NOMO-1 treated with dmso at 0.1 percent for 144 hours (cell line): ENCODE measurements at regions not wholly inside any gene's neighbourhood (a gene's known extent, or its start where the extent isn't known, plus 50 kb on each side); places are given as distances from the start of the nearest gene placed in this dataset.
"Not testable (repeated sequence)": the region's sequence is repeated elsewhere in the genome, so short reads cannot be mapped to it uniquely, and the experiment has no call there.

Experiments
- DNase-seq: peaks from one replicate; lab custom pipeline; 2025; ENCODE audit not compliant: unreplicated experiment; lab: John Stamatoyannopoulos, UW

DNA sequence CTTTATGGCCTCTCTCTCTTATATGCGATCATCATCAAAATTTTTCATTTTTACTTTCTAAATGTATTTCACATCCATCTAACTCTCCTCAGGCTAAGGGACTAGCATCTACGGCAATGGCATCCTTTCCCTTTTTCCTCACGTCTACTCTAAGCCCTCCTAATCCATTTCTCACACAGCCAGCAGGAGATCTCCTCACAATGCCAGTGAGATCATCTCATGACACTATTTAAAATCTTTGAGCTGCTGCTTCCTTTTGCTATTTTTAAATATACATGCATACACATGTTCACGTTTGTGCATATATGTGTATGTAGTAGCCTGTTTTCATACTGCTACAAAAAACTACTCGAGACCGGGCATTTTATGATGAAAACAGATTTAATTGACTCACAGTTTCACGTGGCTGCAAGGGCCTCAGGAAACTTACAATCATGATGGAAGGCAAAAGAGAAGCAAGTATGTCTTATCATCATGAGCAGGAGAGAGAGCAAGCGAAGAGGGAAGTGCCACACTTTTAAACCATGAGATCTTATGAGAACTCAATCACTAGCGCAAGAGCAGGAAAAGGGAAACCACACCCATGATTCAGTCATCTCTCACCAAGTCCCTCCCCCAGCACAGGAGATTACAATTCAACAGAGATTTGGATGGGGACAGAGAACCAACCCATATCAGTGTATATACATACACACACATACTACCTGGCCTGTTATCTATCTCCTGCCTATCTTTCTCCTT is 599.2 kb upstream of the ROBO1 start:
- DNase-seq = no peak

DNA sequence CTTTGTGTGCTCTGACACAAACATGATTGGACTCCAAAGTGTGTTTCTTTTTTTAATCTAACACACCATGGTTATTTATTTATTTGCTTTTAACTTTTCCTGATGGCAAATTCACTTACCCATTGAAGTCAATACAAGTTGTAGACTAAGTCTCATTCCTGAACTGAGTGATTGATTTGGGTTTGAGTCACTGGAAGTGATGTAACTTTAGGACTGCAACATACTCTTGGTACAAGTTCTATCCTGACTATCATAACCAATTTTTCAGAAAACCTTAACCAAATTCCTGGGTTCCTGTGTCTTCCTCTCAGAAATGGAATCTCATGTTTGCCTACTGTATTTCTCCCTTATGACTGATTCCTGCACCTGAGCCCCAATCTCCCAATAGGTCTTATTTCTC is 590.0 kb upstream of the ROBO1 start:
- no peak for DNase-seq

DNA sequence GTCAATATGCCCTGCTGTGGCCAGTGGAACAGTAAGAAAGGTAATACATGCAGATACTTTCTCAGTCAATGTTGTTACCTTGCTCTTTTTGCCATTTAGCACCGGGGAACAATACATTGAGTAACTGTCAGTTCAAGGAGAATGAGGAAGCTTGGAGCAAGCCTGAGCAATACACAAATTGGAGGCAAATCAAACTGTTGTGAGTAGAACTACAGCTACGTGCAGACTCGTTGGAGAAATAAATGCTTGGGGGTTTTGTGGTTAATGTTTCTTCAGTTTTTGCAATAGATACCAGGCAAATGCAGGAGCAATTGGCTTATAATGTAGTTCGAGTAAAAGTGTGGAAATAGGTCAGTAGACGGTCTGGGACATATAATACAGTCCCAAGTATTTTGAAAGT is 587.3 kb upstream of the ROBO1 start:
- DNase-seq = peak; percentile 97

DNA sequence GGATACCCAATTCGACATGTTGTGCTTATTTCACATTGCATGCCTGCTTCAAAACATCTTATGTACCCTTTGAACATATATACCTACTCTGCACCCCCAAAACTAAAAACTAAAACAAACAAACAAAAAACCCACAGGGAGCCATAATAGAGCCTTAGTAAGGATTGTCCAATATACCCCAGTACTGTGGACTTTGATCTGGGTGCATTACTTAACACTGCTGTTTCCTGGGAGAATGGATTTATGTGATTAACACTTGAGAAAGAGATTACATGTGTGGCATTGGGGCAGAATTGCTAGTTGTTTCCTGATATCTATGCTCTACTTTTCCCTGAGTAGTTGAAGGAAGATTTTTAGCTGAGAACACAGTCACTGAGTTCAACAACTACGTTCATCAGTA is 583.4 kb upstream of the ROBO1 start:
- no peak for DNase-seq

DNA sequence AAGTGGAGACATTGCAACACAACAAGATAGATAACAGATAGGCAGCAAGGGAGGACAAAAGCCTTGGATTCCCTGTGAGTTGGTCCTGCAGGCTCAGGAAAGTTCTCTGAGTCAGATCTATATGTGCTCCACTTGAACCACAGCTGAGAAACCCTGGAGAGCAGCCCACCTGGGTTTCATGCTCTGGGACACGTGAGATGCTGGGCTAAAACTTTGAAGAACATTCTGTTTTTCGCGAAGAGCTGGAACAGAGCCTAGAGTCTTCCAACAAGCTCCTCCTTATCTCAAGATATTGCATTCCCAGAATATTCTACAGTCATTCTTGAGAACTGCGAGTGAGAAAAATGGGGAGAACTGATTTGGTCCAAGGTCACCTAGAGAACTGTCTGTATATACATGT is 583.0 kb upstream of the ROBO1 start:
- no peak for DNase-seq

DNA sequence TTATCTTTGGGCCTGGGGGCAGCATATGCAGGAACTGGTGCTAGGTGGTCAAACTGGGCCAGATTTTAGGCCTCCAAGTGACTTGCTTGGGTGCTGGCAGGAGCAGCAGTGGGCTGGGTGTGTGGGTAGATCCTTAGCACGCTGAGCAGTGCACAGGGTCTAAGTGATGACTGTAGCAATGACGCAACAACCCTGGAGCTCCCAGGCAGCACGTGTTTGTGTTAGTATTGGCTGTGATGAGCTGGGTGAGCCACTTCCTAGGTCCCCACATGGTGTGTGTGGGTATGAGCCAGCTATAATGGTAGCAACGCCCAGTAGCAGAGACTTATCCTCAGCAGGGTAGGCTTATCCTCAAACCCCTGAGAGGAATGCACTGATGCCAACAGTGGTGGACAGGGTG is 570.6 kb upstream of the ROBO1 start:
- no peak for DNase-seq

DNA sequence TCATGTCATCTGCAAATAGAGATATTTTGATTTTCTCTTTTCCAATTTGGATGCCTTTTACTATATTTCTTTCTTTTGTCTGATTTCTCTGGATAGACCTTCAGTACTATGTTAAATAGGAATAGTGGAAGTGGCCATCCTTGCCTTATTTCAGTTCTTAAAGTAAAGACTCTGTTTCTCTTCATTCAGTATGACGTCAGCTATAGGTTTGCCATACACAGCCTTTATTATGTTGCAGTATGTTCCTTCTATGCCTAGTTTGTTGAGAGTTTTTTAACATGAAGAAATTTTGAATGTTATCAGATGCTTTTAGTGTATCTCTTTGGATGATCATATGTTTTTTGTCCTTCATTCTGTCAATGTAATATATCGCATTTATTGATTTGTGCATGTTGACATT is 566.7 kb upstream of the ROBO1 start:
- DNase-seq = no peak

DNA sequence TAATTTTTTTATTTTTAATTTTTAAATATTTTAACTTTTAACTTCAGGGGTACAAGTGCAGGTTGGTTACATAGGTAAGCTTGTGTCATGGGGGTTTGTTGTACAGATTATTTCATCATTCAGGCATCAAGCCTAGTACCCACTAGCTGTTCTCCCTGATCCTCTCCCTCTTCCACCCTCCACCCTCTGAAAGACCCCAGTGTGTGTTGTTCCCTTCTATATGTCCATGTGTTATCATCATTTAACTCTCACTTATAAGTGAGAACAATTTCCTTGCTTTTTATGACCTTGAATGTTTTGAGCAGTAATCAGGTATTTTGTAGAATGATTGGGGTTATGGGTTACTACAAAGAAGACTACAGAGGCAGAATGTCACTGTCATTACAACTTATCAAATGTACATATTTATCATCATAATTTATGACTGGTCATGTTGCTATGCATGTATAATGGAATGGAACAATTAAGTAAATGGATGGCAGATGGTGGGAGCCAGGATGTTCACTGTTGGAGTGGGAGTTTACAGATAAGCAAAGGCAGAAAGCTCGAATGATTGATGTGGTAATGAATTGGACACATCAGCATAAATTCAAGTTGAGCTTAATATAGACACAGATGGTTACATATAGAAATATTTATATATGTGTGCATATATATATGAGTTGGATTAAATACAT is 563.8 kb upstream of the ROBO1 start:
- no peak for DNase-seq

DNA sequence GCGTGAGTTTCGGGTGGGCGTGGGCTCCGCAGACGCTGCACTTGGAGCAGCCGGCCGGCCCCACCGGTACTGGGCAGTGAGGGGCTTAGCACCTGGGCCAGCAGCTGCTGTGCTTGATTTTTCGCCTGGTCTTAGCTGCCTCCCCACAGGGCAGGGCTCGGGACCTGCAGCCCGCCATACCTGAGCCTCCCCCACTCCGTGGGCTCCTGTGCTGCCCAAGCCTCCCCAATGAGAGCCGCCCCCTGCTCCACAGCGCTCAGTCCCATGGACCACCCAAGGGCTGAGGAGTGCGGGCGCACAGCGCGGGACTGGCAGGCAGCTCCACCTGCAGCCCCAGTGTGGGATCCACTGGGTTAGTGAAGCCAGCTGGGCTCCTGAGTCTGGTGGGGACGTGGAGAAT is 546.7 kb upstream of the ROBO1 start:
- not testable (repeated sequence) for DNase-seq

DNA sequence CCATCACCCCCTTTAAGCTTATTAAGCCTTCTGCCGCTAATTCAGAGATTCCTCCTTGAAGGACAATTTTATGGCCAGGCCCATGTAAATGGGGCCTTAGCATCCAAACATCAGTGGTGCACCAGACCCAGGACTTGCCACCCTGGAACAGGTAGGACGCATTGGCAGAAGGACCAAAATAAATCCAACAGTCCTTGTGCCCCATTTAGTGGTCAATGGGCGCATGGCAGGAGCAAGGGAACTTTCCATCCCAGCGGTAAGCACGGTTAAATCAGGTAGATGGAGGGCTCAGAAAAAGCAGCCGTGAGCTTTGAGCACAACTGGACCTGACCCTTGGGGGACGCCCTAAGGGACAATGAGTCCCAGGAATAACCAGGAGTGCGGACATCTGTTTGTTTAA is 540.8 kb upstream of the ROBO1 start:
- DNase-seq = no peak

DNA sequence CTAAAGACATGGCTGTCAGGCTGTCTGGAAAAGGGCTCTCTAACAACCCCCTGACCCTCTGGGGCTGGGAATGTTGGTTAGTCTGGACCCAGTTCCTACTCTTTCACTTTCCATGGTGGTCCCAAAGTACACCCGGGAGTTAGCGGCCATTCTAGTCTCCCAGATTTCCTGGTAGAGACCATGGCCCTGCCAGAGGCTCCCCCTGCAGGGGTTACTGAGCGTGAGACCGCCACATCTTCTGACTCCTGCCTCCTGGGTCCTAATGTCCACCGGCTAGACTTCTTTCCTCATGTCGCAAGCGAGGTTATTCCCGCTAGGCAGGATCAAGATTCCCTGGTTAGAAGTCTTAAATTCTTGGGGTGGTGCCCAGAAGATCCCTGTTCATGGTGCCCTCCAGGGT is 540.0 kb upstream of the ROBO1 start:
- no peak for DNase-seq

DNA sequence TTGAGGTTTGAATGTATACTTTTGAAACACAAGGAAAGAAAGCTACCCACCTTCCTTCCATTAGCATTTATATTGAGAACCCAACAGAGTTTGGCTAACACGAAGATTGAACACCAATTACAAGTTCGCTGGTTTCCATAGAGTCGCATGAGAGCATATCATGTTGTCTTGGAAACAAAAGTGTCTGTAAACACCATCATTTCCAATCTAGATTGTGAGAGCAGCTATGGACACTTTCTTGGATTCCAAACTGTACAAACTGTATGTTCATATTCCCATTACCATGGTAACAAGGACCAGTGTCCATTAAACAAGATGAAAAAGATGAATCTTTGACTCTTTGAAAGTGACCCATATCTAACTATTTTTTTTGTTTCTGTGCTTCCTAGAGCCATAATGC is 529.9 kb upstream of the ROBO1 start:
- DNase-seq = no peak

DNA sequence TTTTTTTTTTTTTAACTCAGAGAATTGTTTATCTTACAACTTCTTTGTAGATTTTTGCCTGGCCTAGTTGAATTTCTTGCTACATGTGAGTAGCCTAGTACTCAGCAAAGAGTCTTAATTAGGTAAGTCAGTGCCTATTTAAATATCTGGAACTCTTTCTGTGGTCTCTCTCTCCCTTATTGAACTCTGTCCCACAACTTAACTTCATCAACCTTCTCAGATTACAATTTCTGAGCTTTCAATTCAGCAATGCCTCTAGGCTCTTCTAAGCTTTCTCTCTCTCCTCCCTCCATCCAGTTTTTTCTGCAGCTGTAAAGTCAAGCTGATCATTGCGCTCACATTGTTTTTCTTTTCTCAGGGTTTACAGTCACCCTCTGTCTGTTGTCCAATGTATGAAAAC is 517.6 kb upstream of the ROBO1 start:
- DNase-seq = no peak

DNA sequence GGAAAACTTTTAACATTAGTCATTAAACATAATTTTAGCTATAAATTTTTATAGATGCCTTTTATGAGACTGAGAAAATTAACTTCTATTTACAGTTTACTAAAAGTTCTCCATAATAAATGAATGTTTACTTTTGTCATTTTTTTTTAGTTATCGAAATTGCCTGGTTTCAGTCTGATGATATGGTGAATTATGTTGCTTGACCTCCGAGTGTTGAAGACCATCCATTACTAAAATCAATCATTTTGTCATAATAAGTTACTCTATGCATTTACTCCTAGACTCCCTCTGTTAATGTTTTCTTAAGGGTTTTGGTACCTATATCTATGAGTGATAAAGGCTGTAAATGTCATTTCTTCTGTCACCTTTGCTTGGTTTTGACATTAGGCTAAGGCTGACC is 516.0 kb upstream of the ROBO1 start:
- DNase-seq = no peak

DNA sequence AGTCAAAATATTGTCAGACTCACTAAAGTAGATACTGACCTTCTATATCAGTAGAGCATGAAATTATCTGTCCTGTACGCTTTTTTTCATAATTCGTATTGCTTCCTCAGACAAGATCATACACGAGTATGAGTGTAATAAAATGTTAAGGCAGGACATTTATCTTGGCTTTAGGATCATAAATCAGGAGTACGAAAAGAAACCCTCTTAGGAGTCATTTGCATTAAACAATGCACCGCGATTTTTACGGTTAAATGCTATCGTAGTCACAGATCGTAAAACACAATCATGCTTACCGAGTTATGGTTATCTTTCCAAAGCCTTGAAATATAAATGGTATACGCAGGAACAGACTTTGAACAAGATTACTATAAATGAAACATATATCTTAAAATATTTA is 510.3 kb upstream of the ROBO1 start:
- DNase-seq = no peak

DNA sequence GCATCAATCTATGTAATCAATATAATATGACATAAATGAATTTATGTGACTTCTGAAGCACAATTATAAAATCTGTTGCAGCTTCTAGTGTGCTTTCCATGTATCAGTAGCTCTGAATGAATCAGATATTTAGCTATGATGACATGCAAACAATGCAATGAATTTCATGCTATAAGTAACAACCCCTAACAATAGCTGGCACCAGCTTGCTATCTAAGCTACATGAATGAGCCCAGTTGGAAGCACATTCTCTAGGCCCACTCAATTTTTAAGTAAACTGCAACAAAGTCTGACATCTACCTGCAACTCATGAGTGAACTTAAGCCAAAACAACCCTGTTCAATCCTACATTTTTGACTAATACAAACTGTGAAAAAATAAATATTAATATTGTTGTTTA is 507.3 kb upstream of the ROBO1 start:
- no peak for DNase-seq

DNA sequence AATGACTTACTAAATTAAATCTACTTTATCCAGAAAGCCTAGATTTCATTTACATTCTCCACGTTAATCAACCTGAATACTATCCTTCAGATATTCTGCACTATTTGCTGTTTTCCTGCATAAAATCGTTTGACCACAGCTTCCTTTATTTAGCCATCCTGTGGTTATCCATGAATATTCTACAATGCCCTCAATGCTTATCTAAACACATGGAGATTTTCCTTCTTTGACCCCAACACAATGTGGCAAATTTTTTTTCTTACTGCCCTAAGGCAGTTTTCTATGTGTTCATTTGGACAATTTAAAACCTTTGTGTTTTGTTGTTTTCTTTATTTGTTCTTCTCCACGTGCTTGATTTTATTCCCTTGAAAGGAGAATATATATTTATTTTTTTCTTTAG is 495.5 kb upstream of the ROBO1 start:
- peak; percentile 2 for DNase-seq

DNA sequence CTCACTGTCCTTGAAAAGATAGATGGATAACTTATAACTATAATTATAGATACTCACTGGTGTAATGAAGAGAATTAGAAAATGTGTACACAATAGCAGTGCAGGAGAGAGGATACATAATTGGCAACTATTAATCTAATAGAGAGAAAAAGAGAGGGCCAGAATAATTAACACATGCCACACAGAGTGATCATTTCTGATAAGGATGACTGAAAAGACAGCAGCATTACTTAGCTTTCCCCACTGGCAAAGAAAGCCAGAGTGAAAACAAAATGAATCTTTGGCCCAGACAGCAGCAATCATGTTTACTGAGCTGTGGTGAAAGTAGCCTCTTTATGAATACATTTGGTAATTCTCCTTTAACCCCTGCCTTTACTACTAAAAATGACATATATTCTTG is 493.3 kb upstream of the ROBO1 start:
- DNase-seq = no peak

DNA sequence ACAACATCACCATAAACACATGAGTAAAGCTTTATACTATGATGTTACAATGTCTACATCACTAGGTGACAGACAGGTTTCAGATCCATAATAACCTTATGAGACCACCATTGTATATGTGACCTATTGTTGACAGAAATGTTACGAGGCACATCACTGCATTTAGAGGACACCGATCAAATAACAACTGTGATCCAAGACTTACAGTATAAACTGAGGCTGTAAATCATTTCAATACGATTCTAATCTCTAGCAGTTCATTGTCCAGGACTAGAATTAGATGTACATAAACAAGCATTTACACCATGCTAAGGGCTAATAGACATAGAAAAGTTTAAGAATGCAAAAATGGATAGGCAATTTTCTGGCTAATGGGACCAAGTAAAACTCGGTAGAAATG is 491.9 kb upstream of the ROBO1 start:
- DNase-seq = no peak

DNA sequence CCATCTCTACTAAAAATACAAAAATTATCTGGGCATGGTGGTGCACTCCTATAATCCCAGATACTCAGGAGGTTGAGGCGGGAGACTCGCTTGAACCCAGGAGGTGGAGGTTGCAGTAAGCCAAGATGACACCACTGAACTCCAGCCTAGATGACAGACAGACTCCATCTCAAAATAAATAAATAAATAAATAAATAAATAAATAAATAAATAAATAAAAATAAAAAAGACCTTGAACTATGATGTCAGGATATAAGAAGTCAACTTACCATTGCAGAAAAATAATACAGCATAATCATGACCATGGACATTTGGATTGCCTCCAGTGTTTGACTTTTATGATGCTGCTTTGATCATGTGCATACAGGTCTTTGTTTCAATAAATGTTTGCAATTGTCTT is 484.3 kb upstream of the ROBO1 start:
- DNase-seq = no peak

DNA sequence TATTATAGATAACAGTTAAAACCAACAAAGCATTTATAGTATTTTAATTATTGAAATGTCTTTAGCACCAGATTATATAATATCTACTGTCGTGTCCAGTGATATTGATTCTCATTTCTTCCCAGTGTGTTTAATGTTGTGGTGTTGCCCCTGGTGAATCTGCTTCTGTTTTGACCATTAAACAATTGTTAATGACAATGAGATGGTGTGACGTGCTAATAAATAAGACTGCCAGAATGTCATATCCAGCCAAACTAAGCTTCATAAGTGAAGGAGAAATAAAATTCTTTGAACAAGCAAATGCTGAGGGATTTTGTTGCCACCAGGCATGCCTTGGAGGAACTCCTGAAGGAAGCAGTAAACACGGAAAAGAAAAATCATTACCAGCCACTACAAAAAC is 480.0 kb upstream of the ROBO1 start:
- DNase-seq = no peak

DNA sequence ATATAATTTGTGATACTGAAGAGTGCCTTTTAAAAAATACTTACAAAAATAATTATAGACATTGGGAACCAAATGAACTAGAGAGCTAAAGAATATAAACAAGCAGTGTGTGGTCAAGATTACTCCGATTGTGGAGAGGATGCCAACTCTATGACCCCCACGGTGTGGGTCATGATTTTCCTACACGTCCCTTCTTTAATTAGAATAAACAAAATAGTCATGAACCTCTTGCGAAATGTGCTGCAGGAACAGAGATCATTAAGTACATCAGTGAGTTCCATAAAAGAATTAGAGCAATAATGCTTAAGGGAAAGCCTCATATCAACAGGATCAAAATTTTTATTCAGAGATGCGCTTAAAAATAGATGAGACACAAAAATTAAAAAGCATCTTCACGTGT is 476.6 kb upstream of the ROBO1 start:
- no peak for DNase-seq

DNA sequence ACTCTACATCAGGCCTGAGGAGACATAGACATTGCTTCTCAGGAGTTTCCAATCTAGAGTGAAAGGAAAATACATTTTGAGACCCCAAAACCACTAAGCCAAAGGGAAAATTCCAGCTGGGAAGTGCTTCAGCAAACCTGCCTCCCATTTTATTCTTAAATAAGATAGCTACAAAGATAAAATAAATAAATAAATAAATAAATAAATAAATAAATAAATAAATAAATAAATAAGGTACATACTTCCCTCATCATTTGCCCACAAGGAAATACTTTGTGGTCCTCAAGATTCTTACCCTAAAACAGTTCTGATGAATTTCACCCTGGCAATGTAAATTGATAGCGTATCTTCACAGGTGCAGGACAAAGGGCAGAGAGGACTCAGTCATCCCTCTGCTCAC is 474.0 kb upstream of the ROBO1 start:
- DNase-seq = no peak
